ENCODE measurements at regions not wholly inside any gene's neighbourhood (a gene's known extent, or its start where the extent isn't known, plus 50 kb on each side); places are given as distances from the start of the nearest gene placed in this dataset.
"Not testable (repeated sequence)": the region's sequence is repeated elsewhere in the genome, so short reads cannot be mapped to it uniquely, and the experiment has no call there.

- DNase-seq (ENCODE audit: extremely low read depth, low read depth) = no peak
- no peak for TF ChIP-seq CTCF (IDR thresholded peaks at IDR 0.05; ENCODE audit: low read depth, low read length, missing control alignments)
- H3K4me3 ChIP-seq (replicated peaks; ENCODE audit: low read depth, low read length) = no peak overlapping the region
Observed at GRCh38 chr13:80939581-80939980, 598.7 kb upstream of the SPRY2 start.

- DNase-seq (ENCODE audit: extremely low read depth, low read depth) = no peak
- no peak overlapping the region for H3K4me3 ChIP-seq (replicated peaks; ENCODE audit: low read depth, low read length)
- no peak for TF ChIP-seq CTCF (IDR thresholded peaks at IDR 0.05; ENCODE audit: low read depth, low read length, missing control alignments)
Observed at GRCh38 chr13:80931766-80932165, 590.8 kb upstream of the SPRY2 start.

GRCh38 chr13:80931118-80931517 lies 590.2 kb upstream of the SPRY2 start:
- H3K4me3 ChIP-seq (replicated peaks; ENCODE audit: low read depth, low read length) = no peak overlapping the region
- DNase-seq (ENCODE audit: extremely low read depth, low read depth) = no peak

GRCh38 chr13:80928241-80928640 lies 587.3 kb upstream of the SPRY2 start:
- no peak for TF ChIP-seq CTCF (IDR thresholded peaks at IDR 0.05; ENCODE audit: low read depth, low read length, missing control alignments)
- DNase-seq (ENCODE audit: extremely low read depth, low read depth) = no peak
- no peak overlapping the region for H3K4me3 ChIP-seq (replicated peaks; ENCODE audit: low read depth, low read length)

More at GRCh38 chr13:80931118-80931517, 590.2 kb upstream of the SPRY2 start:
- no peak for TF ChIP-seq CTCF (IDR thresholded peaks at IDR 0.05; ENCODE audit: low read depth, low read length, missing control alignments)

GRCh38 chr13:80926024-80926423 lies 585.1 kb upstream of the SPRY2 start:
- not testable (repeated sequence) for DNase-seq (ENCODE audit: extremely low read depth, low read depth); H3K4me3 ChIP-seq (replicated peaks; ENCODE audit: low read depth, low read length)

- TF ChIP-seq CTCF (IDR thresholded peaks at IDR 0.05; ENCODE audit: low read depth, low read length, missing control alignments) = no peak
- H3K4me3 ChIP-seq (replicated peaks; ENCODE audit: low read depth, low read length) = no peak overlapping the region
- no peak for DNase-seq (ENCODE audit: extremely low read depth, low read depth)
Observed at GRCh38 chr13:80924596-80924995, 583.7 kb upstream of the SPRY2 start.

- no peak overlapping the region for H3K4me3 ChIP-seq (replicated peaks; ENCODE audit: low read depth, low read length)
- no peak for TF ChIP-seq CTCF (IDR thresholded peaks at IDR 0.05; ENCODE audit: low read depth, low read length, missing control alignments)
- no peak for DNase-seq (ENCODE audit: extremely low read depth, low read depth)
Observed at GRCh38 chr13:80923907-80924306, 583.0 kb upstream of the SPRY2 start.
